ENCODE measurements at regions not wholly inside any gene's neighbourhood (a gene's known extent, or its start where the extent isn't known, plus 50 kb on each side); places are given as distances from the start of the nearest gene placed in this dataset.

DNA sequence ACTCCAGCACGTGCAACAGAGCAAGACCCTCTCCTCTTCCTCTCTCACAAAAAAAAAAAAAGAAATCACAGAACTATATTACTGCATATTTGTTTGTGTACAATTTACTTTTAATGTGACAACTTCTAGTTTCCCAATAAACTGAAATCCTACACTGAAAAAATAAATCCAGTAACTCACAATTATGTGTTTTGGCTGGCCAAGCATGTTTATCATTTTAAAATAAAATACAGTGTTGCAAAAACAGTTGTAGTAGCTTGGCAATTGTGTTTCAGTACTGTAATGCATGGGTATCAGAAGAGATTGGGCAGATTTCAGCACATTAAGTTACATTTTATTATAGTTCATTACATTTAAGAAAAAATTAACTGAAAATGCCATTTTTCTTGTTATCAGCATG lies 344.9 kb downstream of the ETS1 start:
- TF ChIP-seq POLR2A (IDR thresholded peaks at IDR 0.05; ENCODE audit: low read depth, low read length) (no peak), USF2 (IDR thresholded peaks at IDR 0.05; ENCODE audit: low read depth, low read length) (no peak)
- Histone ChIP-seq H2BK5ac (ENCODE audit: low read depth, low read length, poor library complexity, severe bottlenecking) (no peak overlapping the region), H2BK15ac (ENCODE audit: low read depth, low read length) (no peak overlapping the region), H4K20me1 (ENCODE audit: insufficient read depth, low read length) (no peaks in the 10 kb centered on the region), H4K91ac (ENCODE audit: insufficient read depth, low read depth, low read length) (no peak overlapping the region), H3K79me1 (ENCODE audit: low read depth in 1 of 2, low read length in 2 of 2) (no peaks in the 10 kb centered on the region), H3K56ac (ENCODE audit: extremely low read depth, insufficient read depth, low read length) (no peak overlapping the region), H2AK5ac (ENCODE audit: low read depth, low read length) (no peak overlapping the region), H2BK120ac (ENCODE audit: low read depth, low read length) (no peak overlapping the region), H3K4me2 (ENCODE audit: low read depth, low read length) (no peak overlapping the region), H2AFZ (replicated peaks; ENCODE audit: low read length, poor library complexity) (no peak overlapping the region), H4K8ac (ENCODE audit: low read depth in 2 of 2, low read length in 2 of 2) (no peak overlapping the region), H3K27ac (ENCODE audit: insufficient read depth, low read length) (no peak overlapping the region), H3K4ac (ENCODE audit: low read depth, low read length) (no peak overlapping the region), H3K4me3 (ENCODE audit: insufficient read depth, low read depth, low read length) (no peak overlapping the region), H3K4me1 (ENCODE audit: control insufficient read depth, insufficient read depth, low read length) (peaks cover 4% of the 10 kb centered on the region), H3K23ac (ENCODE audit: low read depth, low read length) (no peak overlapping the region), H3K9ac (ENCODE audit: low read depth, low read length) (no peak overlapping the region), H3K14ac (replicated peaks; ENCODE audit: low read depth, low read length) (no peak overlapping the region), H3K9me3 (ENCODE audit: control insufficient read depth, insufficient read depth, low read length) (no peaks in the 10 kb centered on the region), H3K9me1 (ENCODE audit: insufficient read depth, low read length) (no peaks in the 10 kb centered on the region), H3K27me3 (ENCODE audit: control insufficient read depth, insufficient read depth, low read length) (no peaks in the 10 kb centered on the region), H2AK9ac (replicated peaks; ENCODE audit: low read depth, low read length, poor library complexity) (no peak overlapping the region), H3K36me3 (ENCODE audit: control insufficient read depth, insufficient read depth, low read length) (no peaks in the 10 kb centered on the region), H2BK20ac (ENCODE audit: low read depth, low read length) (no peak overlapping the region), H3K18ac (ENCODE audit: low read depth, low read length) (no peak overlapping the region), H4K5ac (ENCODE audit: low read depth, low read length) (no peak overlapping the region)
- POLR2A ChIA-PET (ENCODE audit: unreplicated experiment) = no interaction called here
- WGBS, 2 experiments (ENCODE audit: extremely low coverage in 2 of 2, insufficient read length in 1 of 2) = no CpG with 5 or more reads among the region's 1 CpG
- in situ Hi-C loops (cut with MboI; ENCODE audit: low sequenced_read_pairs) = no loop called here
- CTCF ChIA-PET = interaction anchor here (0.6 kb wide), 1 partner anchor 218 kb away, joined by 7 read pairs; no protein-coding TSS in a partner anchor
- BruUV-seq (replicated peaks) = no TSS peak
- no peak for ATAC-seq (ENCODE audit: low read depth)
- no peak for DNase-seq
- intact Hi-C loops (cut with micrococcal nuclease) = no loop called here
- dilution Hi-C loops (cut with HindIII; ENCODE audit: low sequenced_read_pairs, unreplicated experiment) = no loop called here
